K562 (cell line): ENCODE measurements at regions not wholly inside any gene's neighbourhood (a gene's known extent, or its start where the extent isn't known, plus 50 kb on each side); places are given as distances from the start of the nearest gene placed in this dataset.

Experiments used
- ARID4B ChIP-seq: sonication (generic); formaldehyde crosslinking; IDR thresholded peaks from 2 replicates; pipeline ENCODE4 v1.8.0; 2022; ENCODE audit warnings: mild to moderate bottlenecking, missing genetic modification reagents
- ESRRA ChIP-seq: fragments of 450-650 bp; IDR thresholded peaks from 2 replicates; pipeline ENCODE4 v1.6.1; 2014; ENCODE audit warnings: low read depth, mild to moderate bottlenecking, moderate library complexity, borderline replicate concordance
- ETS2 ChIP-seq: IDR thresholded peaks from 2 replicates; pipeline ENCODE4 v1.6.1; 2016; ENCODE audit warnings: borderline replicate concordance, missing genetic modification characterization, mild to moderate bottlenecking, moderate library complexity, missing compliant biosample characterization; ENCODE audit not compliant: poor library complexity, severe bottlenecking
- FOXA3 ChIP-seq, 2 experiments: fragments of 450-650 bp in 1 of 2; sonication (generic) in 1 of 2; formaldehyde crosslinking; IDR thresholded peaks in 1 of 2; conservative IDR thresholded peaks in 1 of 2; 2 replicates each; pipeline versions ENCODE4 v1.4.0 to v1.8.0; 2020 to 2022; ENCODE audit warnings: mild to moderate bottlenecking in 2 of 2, missing genetic modification reagents in 1 of 2
- KLF16 ChIP-seq: IDR thresholded peaks from 2 replicates; pipeline ENCODE4 v1.6.1; 2016; ENCODE audit warnings: antibody characterized with exemption
- POLR3A ChIP-seq: IDR thresholded peaks from 2 replicates; pipeline ENCODE4 v1.6.1; 2011; ENCODE audit warnings: borderline replicate concordance, mild to moderate bottlenecking, moderate library complexity; ENCODE audit not compliant: insufficient read length, insufficient read depth; ENCODE audit errors: extremely low read depth
- RBM15 ChIP-seq: fragments of 200-400 bp; formaldehyde crosslinking; IDR thresholded peaks from 2 replicates; pipeline ENCODE4 v1.6.1; 2018; ENCODE audit warnings: mild to moderate bottlenecking, low read length, moderate library complexity; ENCODE audit not compliant: insufficient read depth
- RBM17 ChIP-seq: fragments of 200-400 bp; formaldehyde crosslinking; IDR thresholded peaks from 2 replicates; pipeline ENCODE4 v1.6.1; 2017; ENCODE audit warnings: low read depth, mild to moderate bottlenecking, low read length, borderline replicate concordance
- RCOR1 ChIP-seq, 2 experiments: IDR thresholded peaks; 2 replicates each; pipeline ENCODE4 v1.6.1; 2012; ENCODE audit warnings: low read depth in 2 of 2, low read length in 2 of 2, borderline replicate concordance in 1 of 2, improper control_type of control experiment in 1 of 2
- SETDB1 ChIP-seq: IDR thresholded peaks from one replicate; pipeline ENCODE4 v1.6.1; 2012; ENCODE audit warnings: low read length, control low read depth, inconsistent platforms
- SLC30A9 ChIP-seq: fragments of 250-450 bp; sonication (Bioruptor Pico); IDR thresholded peaks from 2 replicates; pipeline ENCODE4 v1.8.0; 2022; ENCODE audit warnings: mild to moderate bottlenecking, moderate library complexity
- TAF1 ChIP-seq: IDR thresholded peaks from 2 replicates; pipeline ENCODE4 v1.6.1; 2011; ENCODE audit warnings: mild to moderate bottlenecking, low read length, moderate library complexity; ENCODE audit not compliant: insufficient read depth, control insufficient read depth, severe bottlenecking; ENCODE audit errors: extremely low read depth
- ZBTB49 ChIP-seq: sonication (generic); formaldehyde crosslinking; IDR thresholded peaks from 2 replicates; pipeline ENCODE4 v1.8.0; 2022; ENCODE audit warnings: missing genetic modification reagents, mild to moderate bottlenecking, borderline replicate concordance
- ZBTB9 ChIP-seq: fragments of 450-650 bp; formaldehyde crosslinking; IDR thresholded peaks from 2 replicates; pipeline ENCODE4 v1.4.0; 2020; ENCODE audit warnings: mild to moderate bottlenecking, moderate library complexity
- ZNF444 ChIP-seq: fragments of 250-450 bp; sonication (Bioruptor Pico); IDR thresholded peaks from 2 replicates; pipeline ENCODE4 v1.4.0; 2020; ENCODE audit warnings: mild to moderate bottlenecking, moderate library complexity

- peak; percentile 36 for TF ChIP-seq ETS2 (tag)
- TF ChIP-seq ESRRA: peak; percentile 46; the same call in 1 of the 2 replicates
- TF ChIP-seq ZBTB49 (CRISPR knock-in tag): no peak
- TF ChIP-seq TAF1: peak; percentile 59
- TF ChIP-seq RBM15: 0 out of 2 replicates have a peak, but pooled peaks have one; percentile 45
- peak; percentile 67 for TF ChIP-seq KLF16
- TF ChIP-seq ARID4B (CRISPR knock-in tag): peak; percentile 84
- no peak for TF ChIP-seq RBM17
- no peak for TF ChIP-seq SETDB1
- no peak for TF ChIP-seq SLC30A9 (CRISPR knock-in tag)
- TF ChIP-seq POLR3A: no peak
- TF ChIP-seq RCOR1 (IDR thresholded peaks at IDR 0.05; ENCODE audit: borderline replicate concordance in 1 of 2, low read depth in 2 of 2, low read length in 2 of 2): peak in 1 of 2 experiments; percentile 49; a peak in 2 of 4 replicates
- TF ChIP-seq ZBTB9 (CRISPR knock-in tag): peak; percentile 83
- TF ChIP-seq FOXA3 (CRISPR knock-in tag; conservative IDR thresholded peaks at IDR 0.05 in 1 of 2, IDR thresholded peaks at IDR 0.05 in 1 of 2): peak in 1 of 2 experiments; percentile 81; a peak in 2 of 4 replicates
- TF ChIP-seq ZNF444 (CRISPR knock-in tag): no peak; the same call in 1 of the 2 replicates
Observed at GRCh38 chr1:207963427-207964194, 52.7 kb upstream of the CD34 start (continued).
